Fibroblast of skin of right quadriceps (primary cell): ENCODE measurements at regions not wholly inside any gene's neighbourhood (a gene's known extent, or its start where the extent isn't known, plus 50 kb on each side); places are given as distances from the start of the nearest gene placed in this dataset.
"Not testable (repeated sequence)": the region's sequence is repeated elsewhere in the genome, so short reads cannot be mapped to it uniquely, and the experiment has no call there.

Experiments
- DNase-seq: peaks from one replicate; pipeline ENCODE4 v3.0.0-alpha.2; 2013

GRCh38 chr2:192465141-192465540 lies 270.4 kb upstream of the TMEFF2 start:
- DNase-seq: no peak

DNA sequence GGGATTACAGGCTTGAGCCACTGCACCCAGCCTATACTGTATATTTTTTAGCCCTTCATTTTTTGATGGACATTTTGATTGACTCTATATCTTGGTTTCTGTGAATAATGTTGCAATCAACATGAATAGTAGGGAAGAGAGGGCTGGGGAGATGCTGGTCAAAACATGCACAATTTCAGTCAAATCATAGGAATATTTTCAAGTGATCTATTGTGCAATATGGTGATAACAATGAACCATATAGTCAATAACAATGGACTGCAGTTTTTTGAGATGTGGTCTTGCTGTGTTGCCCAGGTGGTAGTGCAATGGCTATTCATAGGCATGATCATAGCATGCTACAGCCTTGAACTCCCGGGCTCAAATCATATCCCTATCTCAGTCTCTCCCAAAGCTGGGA lies 264.7 kb upstream of the TMEFF2 start:
- no peak for DNase-seq

- no peak for DNase-seq
Measured at GRCh38 chr2:192448881-192449280, 254.1 kb upstream of the TMEFF2 start.

GRCh38 chr2:192444286-192444838 lies 249.6 kb upstream of the TMEFF2 start:
- DNase-seq: no peak

- DNase-seq: no peak
Measured at GRCh38 chr2:192443831-192444230, 249.1 kb upstream of the TMEFF2 start.

- DNase-seq: no peak
Measured at GRCh38 chr2:192438239-192438638, 243.5 kb upstream of the TMEFF2 start.

- no peak for DNase-seq
Measured at GRCh38 chr2:192437653-192438052, 242.9 kb upstream of the TMEFF2 start.

- DNase-seq: no peak
Measured at GRCh38 chr2:192424243-192424642, 229.5 kb upstream of the TMEFF2 start.

GRCh38 chr2:192419786-192420185 lies 225.1 kb upstream of the TMEFF2 start:
- DNase-seq: no peak

DNA sequence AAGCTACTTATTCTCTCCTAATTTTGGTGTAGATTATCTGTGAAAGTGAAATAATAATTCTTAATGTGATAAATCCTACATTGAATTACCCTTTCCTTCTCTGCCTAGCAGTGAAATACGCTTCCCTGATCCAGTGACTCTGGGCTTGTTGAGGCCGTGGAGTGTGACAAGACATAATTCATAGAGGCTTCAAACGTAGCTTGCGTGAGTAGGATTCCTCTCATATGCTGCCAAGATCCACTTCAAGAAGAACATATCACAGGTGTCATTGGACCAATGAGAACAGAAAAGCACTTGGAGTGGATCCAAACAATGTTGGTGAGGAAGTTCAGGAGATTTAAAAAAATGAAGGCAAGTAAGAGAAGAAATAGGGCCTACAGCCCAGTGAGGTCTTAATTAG lies 221.3 kb upstream of the TMEFF2 start:
- DNase-seq: no peak

DNA sequence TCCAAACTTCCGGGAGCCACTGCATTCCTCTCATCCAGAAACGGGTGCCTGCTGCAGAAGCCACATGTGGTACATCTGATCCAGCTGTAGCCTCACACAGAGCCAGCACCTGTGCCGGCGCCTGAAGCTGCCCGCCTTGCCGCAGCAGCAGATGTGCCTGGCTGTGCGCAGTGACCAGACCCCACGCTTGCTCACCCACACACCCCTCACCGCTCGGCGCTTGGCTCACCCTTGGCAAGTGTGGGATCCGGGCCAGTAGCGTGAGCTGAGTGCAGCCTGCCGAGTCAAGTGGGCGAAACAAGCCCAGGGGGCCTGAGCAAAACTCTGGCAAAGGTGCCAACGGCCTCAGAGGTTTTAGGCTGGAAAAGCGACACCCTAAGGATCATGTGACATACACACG lies 220.1 kb upstream of the TMEFF2 start:
- DNase-seq: no peak

DNA sequence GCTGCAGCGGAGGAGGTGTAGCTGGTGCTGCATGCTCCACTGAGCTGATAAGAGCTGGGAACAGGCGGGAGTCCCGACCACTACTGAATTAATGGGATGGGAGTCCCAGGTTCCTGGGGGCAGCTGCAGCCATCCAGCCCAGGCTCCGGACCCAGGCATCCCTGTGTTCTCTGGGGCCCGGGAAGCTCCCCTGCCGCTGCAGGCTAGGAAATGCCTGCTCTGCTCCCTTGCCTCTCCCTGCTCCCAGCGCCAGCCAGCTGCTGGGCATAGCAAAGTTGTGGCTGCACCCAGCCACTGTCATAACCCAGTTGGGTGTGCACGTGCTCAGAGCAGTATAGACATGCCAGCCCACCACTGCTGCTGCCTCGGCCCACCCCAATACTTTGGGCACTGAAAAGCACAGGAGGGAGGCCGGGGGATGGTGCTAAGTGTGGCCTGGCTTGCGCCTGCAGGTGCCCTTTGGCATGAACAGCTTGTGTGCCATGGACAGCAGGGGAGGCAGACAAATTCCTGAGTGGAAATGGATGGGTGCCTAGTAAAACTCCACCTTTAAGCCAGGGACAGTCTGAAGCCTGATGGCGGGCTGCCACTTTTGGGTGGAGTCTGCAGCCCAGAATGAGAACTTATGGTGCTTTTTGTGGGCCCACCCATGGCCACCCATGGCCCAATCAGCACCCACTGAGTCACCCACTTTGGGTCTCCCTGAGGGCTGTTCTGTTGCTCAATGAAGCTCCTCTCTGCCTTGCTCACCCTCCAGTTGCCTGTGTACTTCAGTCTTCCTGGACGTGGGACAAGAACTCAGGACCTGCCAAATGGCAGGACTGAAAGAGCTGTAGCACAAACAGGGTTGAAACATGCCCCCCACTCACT lies 219.3 kb upstream of the TMEFF2 start:
- no peak for DNase-seq

DNA sequence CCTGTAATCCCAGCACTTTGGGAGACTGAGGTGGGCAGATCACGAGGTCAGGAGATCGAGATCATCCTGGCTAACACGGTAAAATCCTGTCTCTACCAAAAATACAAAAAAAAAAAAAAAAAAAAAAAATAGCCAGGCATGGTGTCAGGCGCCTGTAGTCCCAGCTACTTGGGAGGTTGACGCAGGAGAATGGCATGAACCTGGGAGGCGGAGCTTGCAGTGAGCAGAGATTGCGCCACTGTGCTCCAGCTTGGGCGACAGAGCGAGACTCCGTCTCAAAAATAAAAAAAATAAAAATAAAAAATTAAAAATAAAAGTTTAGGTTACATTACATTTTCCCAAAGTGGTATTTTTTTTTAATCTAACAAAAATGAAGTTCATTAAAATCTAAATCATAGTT lies 218.1 kb upstream of the TMEFF2 start:
- not testable (repeated sequence) for DNase-seq

DNA sequence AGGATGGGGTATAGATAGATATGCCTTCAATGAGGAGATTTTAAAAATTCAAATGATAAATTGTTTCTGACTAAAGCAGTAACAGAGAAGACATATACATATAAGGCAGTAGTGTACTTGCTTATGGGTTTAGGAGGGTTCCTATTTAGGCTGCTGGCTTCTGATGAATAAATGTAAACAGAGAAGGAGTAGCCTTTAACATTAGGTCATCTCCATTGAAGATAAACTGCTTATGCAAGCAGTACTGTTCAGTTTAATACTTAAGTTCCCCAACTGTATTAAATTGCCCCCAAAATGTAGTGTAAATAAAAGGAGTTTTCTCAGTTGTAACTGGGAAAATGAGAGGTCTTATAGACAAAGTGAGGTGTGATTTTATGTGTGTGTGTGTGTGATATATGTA lies 217.7 kb upstream of the TMEFF2 start:
- no peak for DNase-seq

GRCh38 chr2:192411755-192412154 lies 217.0 kb upstream of the TMEFF2 start:
- DNase-seq: no peak

GRCh38 chr2:192410319-192410718 lies 215.6 kb upstream of the TMEFF2 start:
- no peak for DNase-seq

DNA sequence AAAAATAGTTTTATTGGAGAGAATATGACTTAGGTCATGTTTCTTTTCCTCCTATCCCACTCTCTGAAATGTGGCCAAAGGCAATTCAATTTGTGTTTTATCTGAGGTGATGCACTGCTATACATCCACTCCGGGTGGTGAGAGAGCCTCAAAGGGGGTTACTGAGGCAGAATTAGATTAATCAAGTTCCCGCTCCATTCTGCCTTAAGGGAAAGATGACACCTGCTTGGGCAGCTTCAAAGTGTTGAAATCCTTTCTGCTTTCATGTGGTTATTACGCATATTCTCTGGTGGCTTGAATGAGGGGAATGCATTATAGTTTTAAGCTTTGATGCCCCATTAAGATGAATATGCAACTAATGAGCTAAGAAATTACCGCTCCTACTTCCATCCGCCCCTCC lies 213.0 kb upstream of the TMEFF2 start:
- no peak for DNase-seq

GRCh38 chr2:192398236-192398635 lies 203.5 kb upstream of the TMEFF2 start:
- no peak for DNase-seq

GRCh38 chr2:192394605-192395004 lies 199.9 kb upstream of the TMEFF2 start:
- no peak for DNase-seq

DNA sequence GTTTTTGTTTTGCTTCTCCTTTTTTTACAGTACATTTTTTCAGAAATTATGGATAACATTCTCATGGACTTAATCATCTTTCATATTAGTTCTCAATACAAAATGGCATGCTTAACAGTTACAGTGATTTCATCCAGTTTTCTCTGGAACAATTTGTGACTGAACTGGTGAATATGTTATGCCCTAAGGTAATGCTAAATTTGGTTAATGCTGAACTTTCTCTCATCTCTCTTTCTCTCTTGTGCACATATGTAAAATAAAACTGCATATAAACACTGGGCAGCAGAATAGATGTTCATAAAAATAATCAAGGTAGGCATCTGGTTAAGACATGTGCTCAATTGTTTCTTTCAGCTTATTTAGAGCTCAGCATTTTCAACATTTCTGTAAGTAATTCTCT lies 196.3 kb upstream of the TMEFF2 start:
- DNase-seq: no peak

GRCh38 chr2:192390401-192390800 lies 195.7 kb upstream of the TMEFF2 start:
- no peak for DNase-seq

DNA sequence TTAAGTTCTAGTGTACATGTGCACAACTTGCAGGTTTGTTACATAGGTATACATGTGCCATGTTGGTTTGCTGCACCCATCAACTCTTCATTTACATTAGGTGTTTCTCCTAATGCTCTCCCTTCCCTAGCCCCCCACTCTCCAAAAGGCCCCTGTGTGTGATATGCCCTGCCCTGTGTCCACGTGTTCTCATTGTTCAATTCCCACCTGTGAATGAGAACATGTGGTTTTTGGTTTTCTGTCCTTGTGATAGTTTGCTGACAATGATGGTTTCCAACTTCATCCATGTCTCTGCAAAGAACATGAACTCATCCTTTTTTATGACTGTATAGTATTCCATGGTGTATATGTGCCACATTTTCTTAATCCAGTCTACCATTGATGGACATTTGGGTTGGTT lies 189.5 kb upstream of the TMEFF2 start:
- DNase-seq: not testable (repeated sequence)

DNA sequence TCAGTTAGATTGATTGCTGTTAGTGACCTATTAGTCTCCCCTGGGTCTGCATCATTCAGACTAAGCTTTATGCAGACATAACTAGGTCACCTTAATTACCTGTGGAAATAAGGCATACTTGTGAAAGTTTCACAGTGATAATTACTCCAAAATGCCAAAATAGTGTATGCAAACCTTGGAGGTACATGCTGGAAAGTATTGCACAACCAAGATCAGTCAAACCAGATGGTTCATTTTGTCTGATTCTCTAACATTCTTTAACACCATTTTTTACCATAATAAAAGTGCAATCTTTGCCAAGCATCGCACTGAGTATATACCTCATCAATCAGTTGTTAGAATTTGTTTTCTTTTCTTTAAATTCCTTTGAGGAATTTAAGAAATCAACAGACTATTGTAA lies 186.3 kb upstream of the TMEFF2 start:
- no peak for DNase-seq

GRCh38 chr2:192379736-192380135 lies 185.0 kb upstream of the TMEFF2 start:
- no peak for DNase-seq

DNA sequence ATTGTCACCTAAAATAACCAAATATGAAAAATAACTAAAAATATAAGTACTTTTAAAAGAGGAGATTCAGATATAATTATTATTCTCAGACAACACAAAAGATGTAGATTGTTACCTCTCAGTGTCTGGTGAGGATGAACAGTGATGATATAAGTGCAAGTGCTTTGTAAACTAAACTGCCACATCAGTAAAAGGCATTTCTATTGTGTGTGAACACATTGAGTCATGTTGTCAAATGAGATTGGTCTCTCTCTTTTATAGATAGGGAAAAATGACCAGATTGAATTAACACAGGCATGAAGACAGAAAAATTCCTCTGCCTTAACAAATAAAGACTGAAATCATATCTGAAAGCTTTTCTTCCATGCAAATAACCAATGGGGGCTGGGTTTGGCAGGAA lies 182.4 kb upstream of the TMEFF2 start:
- DNase-seq: no peak
